Left lung (tissue), 4 donors: ENCODE measurements at regions not wholly inside any gene's neighbourhood (a gene's known extent, or its start where the extent isn't known, plus 50 kb on each side); places are given as distances from the start of the nearest gene placed in this dataset.
"Not testable (repeated sequence)": the region's sequence is repeated elsewhere in the genome, so short reads cannot be mapped to it uniquely, and the experiment has no call there.

Experiments
- ATAC-seq: fragments of 200-7000 bp; cut with Tn5 transposase; one replicate; pipeline ENCODE4 v1.9.1; 2020; ENCODE audit warnings: moderate library complexity
- DNase-seq, 4 donors: peaks; one replicate each; pipeline ENCODE4 v3.0.0-alpha.2; 2013 to 2020
- H3K27ac ChIP-seq, 2 donors: fragments of 200-600 bp; sonication (generic) in 1 of 2; one replicate each; pipeline versions ENCODE4 v1.5.0 to v1.8.0; 2020 to 2021
- H3K27me3 ChIP-seq, 2 donors: fragments of 200-600 bp; sonication (generic) in 1 of 2; one replicate each; pipeline versions ENCODE4 v1.5.0 to v1.8.0; 2020 to 2021
- H3K36me3 ChIP-seq, 2 donors: fragments of 200-600 bp; sonication (generic) in 1 of 2; one replicate each; pipeline versions ENCODE4 v1.5.0 to v1.8.0; 2020 to 2021
- H3K4me1 ChIP-seq, 2 donors: fragments of 200-600 bp; one replicate each; pipeline ENCODE4 v1.8.0; 2021
- H3K4me3 ChIP-seq, 2 donors: fragments of 200-600 bp; sonication (generic) in 1 of 2; one replicate each; pipeline versions ENCODE4 v1.5.0 to v1.8.0; 2020 to 2021; ENCODE audit warnings: mild to moderate bottlenecking in 1 of 2
- H3K9me3 ChIP-seq, 2 donors: fragments of 200-600 bp; sonication (generic) in 1 of 2; one replicate each; pipeline versions ENCODE4 v1.5.0 to v1.8.0; 2020 to 2021
- intact Hi-C, 2 donors: fragments of 100-400 bp; cut with DNase I; formaldehyde crosslinking; loops; one replicate each; pipeline versions ENCODE4 v1.11.2 to v1.14.2; 2022
- TF ChIP-seq, protein P1 (sequence below), 2 donors: fragments of 200-600 bp; sonication (generic) in 1 of 2; IDR thresholded peaks; one replicate each; pipeline versions ENCODE4 v1.5.0 to v1.8.0; 2021; ENCODE audit warnings: antibody characterized with exemption in 2 of 2
- donor health status: DM: no; HTN: yes; CAD: no.
- donor health status: DM: no; HTN: no; CAD: no.

GRCh38 chr1:192489748-192490147 lies 85.8 kb upstream of the RGS1 start:
- Histone ChIP-seq H3K9me3 (no peaks in the 10 kb centered on the region), H3K36me3 (no peaks in the 10 kb centered on the region), H3K4me3 (no peak overlapping the region), H3K4me1 (peaks cover 0 to 4% of the 10 kb centered on the region in 2 donors), H3K27ac (peak overlapping the region in 1 of 2 donors; percentile 65), H3K27me3 (no peaks in the 10 kb centered on the region)
- peak in 3 of 4 donors; percentile 54 to 86 (median 57) for DNase-seq
- ATAC-seq: peak; percentile 89
- TF ChIP-seq, protein P1, sequence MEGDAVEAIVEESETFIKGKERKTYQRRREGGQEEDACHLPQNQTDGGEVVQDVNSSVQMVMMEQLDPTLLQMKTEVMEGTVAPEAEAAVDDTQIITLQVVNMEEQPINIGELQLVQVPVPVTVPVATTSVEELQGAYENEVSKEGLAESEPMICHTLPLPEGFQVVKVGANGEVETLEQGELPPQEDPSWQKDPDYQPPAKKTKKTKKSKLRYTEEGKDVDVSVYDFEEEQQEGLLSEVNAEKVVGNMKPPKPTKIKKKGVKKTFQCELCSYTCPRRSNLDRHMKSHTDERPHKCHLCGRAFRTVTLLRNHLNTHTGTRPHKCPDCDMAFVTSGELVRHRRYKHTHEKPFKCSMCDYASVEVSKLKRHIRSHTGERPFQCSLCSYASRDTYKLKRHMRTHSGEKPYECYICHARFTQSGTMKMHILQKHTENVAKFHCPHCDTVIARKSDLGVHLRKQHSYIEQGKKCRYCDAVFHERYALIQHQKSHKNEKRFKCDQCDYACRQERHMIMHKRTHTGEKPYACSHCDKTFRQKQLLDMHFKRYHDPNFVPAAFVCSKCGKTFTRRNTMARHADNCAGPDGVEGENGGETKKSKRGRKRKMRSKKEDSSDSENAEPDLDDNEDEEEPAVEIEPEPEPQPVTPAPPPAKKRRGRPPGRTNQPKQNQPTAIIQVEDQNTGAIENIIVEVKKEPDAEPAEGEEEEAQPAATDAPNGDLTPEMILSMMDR (IDR thresholded peaks at IDR 0.05): no peak
- intact Hi-C loops: no loop called here

DNA sequence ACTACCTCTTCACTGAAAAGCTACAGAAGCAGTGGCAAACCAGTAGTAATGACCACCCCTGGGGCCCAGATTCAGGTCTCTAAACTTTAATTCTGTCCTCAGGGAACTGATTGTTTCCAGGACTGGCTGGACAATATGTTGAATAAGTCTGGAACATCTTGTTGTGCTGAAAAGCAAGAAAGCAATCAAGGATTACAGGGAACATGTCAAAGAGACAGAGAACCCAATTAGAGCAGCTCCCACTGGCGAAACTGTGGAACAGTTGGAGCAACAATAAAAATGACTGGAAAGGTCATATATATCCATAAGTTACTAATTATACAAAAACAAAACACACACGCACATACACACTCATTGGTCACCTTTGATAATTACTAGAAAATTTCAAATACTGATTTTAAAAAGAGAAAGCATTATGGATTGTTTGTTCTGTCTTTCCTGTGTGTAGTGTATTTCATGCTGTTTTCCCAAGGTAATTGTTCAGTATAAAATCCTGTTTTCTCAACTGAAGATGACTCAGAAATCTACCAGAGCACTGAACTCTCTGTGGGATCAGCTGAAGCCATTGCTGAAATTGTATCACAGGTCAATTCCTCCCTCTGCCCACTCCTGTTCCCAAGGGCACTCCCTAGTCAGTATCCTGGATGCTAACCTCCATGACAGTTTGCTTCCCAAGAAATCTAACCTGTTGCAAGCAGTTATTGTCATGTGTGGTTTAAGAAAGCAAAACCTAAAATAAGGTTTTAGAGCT lies 83.6 kb upstream of the RGS1 start:
- DNase-seq (no peak), ATAC-seq (no peak)
- TF ChIP-seq, protein P1 (IDR thresholded peaks at IDR 0.05): no peak
- no peaks in the 10 kb centered on the region for H3K36me3 ChIP-seq
- no peaks in the 10 kb centered on the region for H3K27me3 ChIP-seq
- H3K27ac ChIP-seq: no peak overlapping the region
- H3K4me3 ChIP-seq: no peak overlapping the region
- intact Hi-C loops: no loop called here
- H3K4me1 ChIP-seq: no peaks in the 10 kb centered on the region
- H3K9me3 ChIP-seq: no peaks in the 10 kb centered on the region

GRCh38 chr1:192493584-192493983 lies 82.0 kb upstream of the RGS1 start:
- Histone ChIP-seq H3K9me3 (no peaks in the 10 kb centered on the region), H3K36me3 (no peaks in the 10 kb centered on the region), H3K4me1 (no peaks in the 10 kb centered on the region), H3K4me3 (no peak overlapping the region), H3K27me3 (no peaks in the 10 kb centered on the region), H3K27ac (no peak overlapping the region)
- ATAC-seq (no peak), DNase-seq (no peak)
- TF ChIP-seq, protein P1 (IDR thresholded peaks at IDR 0.05): no peak
- intact Hi-C loops: no loop called here

DNA sequence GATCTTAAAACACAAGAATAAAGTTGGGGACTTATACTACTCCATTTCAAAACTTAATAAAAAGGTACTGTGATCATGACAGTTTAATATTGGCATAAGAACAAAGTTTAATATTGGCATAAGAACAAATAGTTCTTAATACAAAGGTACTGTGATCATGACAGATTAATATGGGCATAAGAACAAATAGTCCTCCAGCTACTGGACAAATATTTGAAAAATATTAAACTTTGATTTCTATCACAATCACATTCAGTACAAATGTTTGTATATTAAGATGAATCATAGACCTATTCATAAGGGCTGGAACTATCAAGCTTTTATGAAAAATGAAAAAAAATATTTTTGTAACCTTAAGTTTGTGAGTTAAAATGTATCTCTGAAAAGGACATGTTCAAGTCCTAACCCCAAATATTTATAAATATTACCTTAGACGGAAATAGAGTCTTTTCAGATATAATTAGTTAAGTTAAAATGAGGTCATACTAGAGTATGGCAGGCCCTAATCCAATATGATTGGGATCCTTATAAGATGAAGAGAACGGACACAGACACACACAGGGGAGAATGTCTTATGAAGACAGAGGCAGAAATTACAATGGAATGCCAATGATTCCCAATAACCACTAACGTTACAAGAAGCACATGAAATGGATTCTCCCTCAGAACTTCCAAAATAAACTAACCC lies 79.1 kb upstream of the RGS1 start:
- Histone ChIP-seq H3K36me3 (no peaks in the 10 kb centered on the region), H3K4me1 (no peaks in the 10 kb centered on the region), H3K9me3 (peaks cover 0 to 4% of the 10 kb centered on the region in 2 donors), H3K27me3 (no peaks in the 10 kb centered on the region), H3K27ac (no peak overlapping the region), H3K4me3 (no peak overlapping the region)
- intact Hi-C loops: no loop called here
- TF ChIP-seq, protein P1 (IDR thresholded peaks at IDR 0.05): no peak
- ATAC-seq (no peak), DNase-seq (no peak)

- intact Hi-C loops: no loop called here
Measured at GRCh38 chr1:192497214-192497794, 78.3 kb upstream of the RGS1 start.

GRCh38 chr1:192498092-192498491 lies 77.5 kb upstream of the RGS1 start:
- H3K4me1 ChIP-seq, ATAC-seq, DNase-seq, intact Hi-C loops, H3K4me3 ChIP-seq, H3K9me3 ChIP-seq, H3K36me3 ChIP-seq, H3K27me3 ChIP-seq, H3K27ac ChIP-seq: not testable (repeated sequence)

More at GRCh38 chr1:192497214-192497794, 78.3 kb upstream of the RGS1 start:
- DNase-seq (no peak), ATAC-seq (no peak)
- Histone ChIP-seq H3K27me3 (no peaks in the 10 kb centered on the region), H3K4me3 (no peak overlapping the region), H3K27ac (no peak overlapping the region), H3K4me1 (no peaks in the 10 kb centered on the region), H3K9me3 (peaks cover 0 to 4% of the 10 kb centered on the region in 2 donors), H3K36me3 (no peaks in the 10 kb centered on the region)
- TF ChIP-seq, protein P1 (IDR thresholded peaks at IDR 0.05): no peak

GRCh38 chr1:192499061-192499581 lies 76.5 kb upstream of the RGS1 start:
- H3K9me3 ChIP-seq, ATAC-seq, H3K4me3 ChIP-seq, H3K4me1 ChIP-seq, intact Hi-C loops, H3K36me3 ChIP-seq, H3K27ac ChIP-seq, H3K27me3 ChIP-seq: not testable (repeated sequence)
- peak in 1 of 4 donors; percentile 61 for DNase-seq
